Fibroblast of lung (primary cell): ENCODE measurements at regions not wholly inside any gene's neighbourhood (a gene's known extent, or its start where the extent isn't known, plus 50 kb on each side); places are given as distances from the start of the nearest gene placed in this dataset.

Experiments used
- DNase-seq, 2 donors: peaks; one replicate each; pipeline versions ENCODE4 v3.0.0 to v3.0.0-alpha.2; 2010; ENCODE audit warnings: low read depth in 2 of 2
- H2AFZ ChIP-seq: 2 replicates; pipeline ENCODE4 v1.5.1; 2012; ENCODE audit warnings: low read length, control low read depth, inconsistent platforms
- H3K27ac ChIP-seq: 2 replicates; pipeline ENCODE4 v1.5.1; 2011; ENCODE audit warnings: low read length, control low read depth; ENCODE audit not compliant: insufficient read depth
- H3K27me3 ChIP-seq: 2 replicates; pipeline ENCODE4 v1.5.1; 2011; ENCODE audit warnings: mild to moderate bottlenecking, low read length; ENCODE audit not compliant: control insufficient read depth, insufficient read depth
- H3K36me3 ChIP-seq: 2 replicates; pipeline ENCODE4 v1.5.1; 2011; ENCODE audit warnings: low read length; ENCODE audit not compliant: control insufficient read depth, insufficient read depth
- H3K4me1 ChIP-seq: 2 replicates; pipeline ENCODE4 v1.5.1; 2011; ENCODE audit warnings: low read length; ENCODE audit not compliant: control insufficient read depth, insufficient read depth; ENCODE audit errors: extremely low read depth
- H3K4me2 ChIP-seq: 2 replicates; pipeline ENCODE4 v1.5.1; 2011; ENCODE audit warnings: low read length, control low read depth; ENCODE audit not compliant: insufficient read depth; ENCODE audit errors: extremely low read depth
- H3K4me3 ChIP-seq, 4 experiments: fragments of 200-600 bp in 1 of 4; sonication (generic) in 1 of 4; replicated peaks in 1 of 4; 2 replicates each; pipeline ENCODE4 v1.5.1; 2011 to 2016; ENCODE audit warnings: low read length in 4 of 4, low read depth in 3 of 4, mild to moderate bottlenecking in 3 of 4, control low read depth in 2 of 4, inconsistent platforms in 1 of 4, mixed read lengths in 1 of 4; ENCODE audit not compliant: insufficient read depth in 1 of 4; ENCODE audit errors: control extremely low read depth in 1 of 4
- H3K79me2 ChIP-seq: 2 replicates; pipeline ENCODE4 v1.5.1; 2012; ENCODE audit warnings: mild to moderate bottlenecking, low read length, inconsistent platforms; ENCODE audit not compliant: control insufficient read depth, insufficient read depth
- H3K9ac ChIP-seq: 2 replicates; pipeline ENCODE4 v1.5.1; 2011; ENCODE audit warnings: mild to moderate bottlenecking, low read length, control low read depth; ENCODE audit not compliant: insufficient read depth
- H3K9me3 ChIP-seq: 2 replicates; pipeline ENCODE4 v1.5.1; 2012; ENCODE audit warnings: low read depth, low read length; ENCODE audit not compliant: control insufficient read depth, insufficient read depth
- H4K20me1 ChIP-seq: 2 replicates; pipeline ENCODE4 v1.5.1; 2011; ENCODE audit warnings: low read length; ENCODE audit not compliant: control insufficient read depth, insufficient read depth; ENCODE audit errors: extremely low read depth
- EZH2 ChIP-seq: IDR thresholded peaks from 2 replicates; pipeline ENCODE4 v1.5.1; 2012; ENCODE audit warnings: low read length, control low read depth, mild to moderate bottlenecking; ENCODE audit errors: missing control alignments
- TF ChIP-seq, protein P1 (sequence below), 2 donors: IDR thresholded peaks in 1 of 2; conservative IDR thresholded peaks in 1 of 2; 1 replicate in 1 of 2; 2 replicates in 1 of 2; pipeline ENCODE4 v1.5.1; 2011 to 2012; ENCODE audit warnings: low read length in 2 of 2, control low read depth in 1 of 2, inconsistent platforms in 1 of 2, low read depth in 1 of 2, mild to moderate bottlenecking in 1 of 2

DNA sequence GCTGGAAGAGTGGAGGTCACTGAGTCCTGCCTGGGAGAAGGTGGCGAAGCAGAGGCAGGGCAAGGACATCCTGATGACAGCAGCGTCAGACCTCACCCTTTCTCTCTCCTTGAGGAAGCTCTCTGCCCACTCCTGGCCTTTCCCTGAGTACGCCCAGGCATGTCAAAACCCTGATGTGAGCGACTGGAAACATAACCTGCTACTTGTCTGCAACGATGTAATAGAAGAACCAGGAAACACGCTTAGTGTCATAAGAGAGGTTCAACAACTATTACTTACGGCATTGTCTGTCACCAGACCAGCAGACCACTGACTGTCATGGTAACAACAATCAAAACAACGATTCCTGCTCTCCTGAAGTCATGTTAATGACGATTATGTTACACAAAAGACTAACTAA, 152.4 kb downstream of the ACTL7B start:
- Histone ChIP-seq H4K20me1 (no peaks in the 10 kb centered on the region), H3K9me3 (no peaks in the 10 kb centered on the region), H3K4me3 (no peak overlapping the region), H2AFZ (no peak overlapping the region), H3K9ac (no peak overlapping the region), H3K27me3 (no peaks in the 10 kb centered on the region), H3K4me1 (no peaks in the 10 kb centered on the region), H3K27ac (no peak overlapping the region), H3K79me2 (no peaks in the 10 kb centered on the region), H3K4me2 (no peak overlapping the region), H3K36me3 (no peaks in the 10 kb centered on the region)
- DNase-seq: no peak
- TF ChIP-seq EZH2: no peak
- TF ChIP-seq, protein P1, sequence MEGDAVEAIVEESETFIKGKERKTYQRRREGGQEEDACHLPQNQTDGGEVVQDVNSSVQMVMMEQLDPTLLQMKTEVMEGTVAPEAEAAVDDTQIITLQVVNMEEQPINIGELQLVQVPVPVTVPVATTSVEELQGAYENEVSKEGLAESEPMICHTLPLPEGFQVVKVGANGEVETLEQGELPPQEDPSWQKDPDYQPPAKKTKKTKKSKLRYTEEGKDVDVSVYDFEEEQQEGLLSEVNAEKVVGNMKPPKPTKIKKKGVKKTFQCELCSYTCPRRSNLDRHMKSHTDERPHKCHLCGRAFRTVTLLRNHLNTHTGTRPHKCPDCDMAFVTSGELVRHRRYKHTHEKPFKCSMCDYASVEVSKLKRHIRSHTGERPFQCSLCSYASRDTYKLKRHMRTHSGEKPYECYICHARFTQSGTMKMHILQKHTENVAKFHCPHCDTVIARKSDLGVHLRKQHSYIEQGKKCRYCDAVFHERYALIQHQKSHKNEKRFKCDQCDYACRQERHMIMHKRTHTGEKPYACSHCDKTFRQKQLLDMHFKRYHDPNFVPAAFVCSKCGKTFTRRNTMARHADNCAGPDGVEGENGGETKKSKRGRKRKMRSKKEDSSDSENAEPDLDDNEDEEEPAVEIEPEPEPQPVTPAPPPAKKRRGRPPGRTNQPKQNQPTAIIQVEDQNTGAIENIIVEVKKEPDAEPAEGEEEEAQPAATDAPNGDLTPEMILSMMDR (conservative IDR thresholded peaks at IDR 0.05 in 1 of 2, IDR thresholded peaks at IDR 0.05 in 1 of 2; ENCODE audit: low read depth in 1 of 2, low read length in 2 of 2): no peak

- Histone ChIP-seq H3K4me2 (no peak overlapping the region), H3K36me3 (no peaks in the 10 kb centered on the region), H3K27me3 (no peaks in the 10 kb centered on the region), H2AFZ (no peak overlapping the region), H3K4me3 (no peak overlapping the region), H3K27ac (no peak overlapping the region), H4K20me1 (no peaks in the 10 kb centered on the region), H3K9me3 (no peaks in the 10 kb centered on the region), H3K79me2 (no peaks in the 10 kb centered on the region), H3K4me1 (no peaks in the 10 kb centered on the region), H3K9ac (no peak overlapping the region)
- no peak for DNase-seq
- TF ChIP-seq, protein P1 (conservative IDR thresholded peaks at IDR 0.05 in 1 of 2, IDR thresholded peaks at IDR 0.05 in 1 of 2; ENCODE audit: low read depth in 1 of 2, low read length in 2 of 2): no peak
- no peak for TF ChIP-seq EZH2
Measured at GRCh38 chr9:108702681-108703080, 153.1 kb downstream of the ACTL7B start.

DNA sequence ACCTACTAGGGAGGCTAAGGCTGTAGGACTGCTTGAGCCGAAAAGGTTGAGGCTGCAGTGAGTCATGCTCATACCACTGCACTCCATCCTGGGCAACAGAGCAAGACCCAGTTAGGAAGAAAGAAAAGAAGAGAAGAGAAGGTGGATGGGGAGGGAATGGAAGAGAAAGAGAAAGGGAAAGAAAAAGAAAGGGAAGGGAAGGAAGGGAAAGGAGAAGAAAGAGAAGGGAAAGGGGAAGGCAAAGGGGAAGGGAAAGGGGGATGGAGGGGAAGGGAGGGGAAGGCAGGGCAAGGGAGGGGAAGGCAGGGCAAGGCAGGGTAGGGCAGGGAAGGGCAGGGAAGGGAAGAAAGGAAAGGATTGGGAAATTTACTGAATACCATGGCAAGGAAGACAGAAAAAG, 157.0 kb downstream of the ACTL7B start:
- no peaks in the 10 kb centered on the region for H3K9me3 ChIP-seq
- no peaks in the 10 kb centered on the region for H4K20me1 ChIP-seq
- H3K27ac ChIP-seq: no peak overlapping the region
- no peak overlapping the region for H3K4me3 ChIP-seq
- H3K4me2 ChIP-seq: no peak overlapping the region
- H3K9ac ChIP-seq: no peak overlapping the region
- no peaks in the 10 kb centered on the region for H3K79me2 ChIP-seq
- H3K27me3 ChIP-seq: no peaks in the 10 kb centered on the region
- no peak for DNase-seq
- no peak overlapping the region for H2AFZ ChIP-seq
- H3K36me3 ChIP-seq: no peaks in the 10 kb centered on the region
- TF ChIP-seq, protein P1 (conservative IDR thresholded peaks at IDR 0.05 in 1 of 2, IDR thresholded peaks at IDR 0.05 in 1 of 2; ENCODE audit: low read depth in 1 of 2, low read length in 2 of 2): no peak
- TF ChIP-seq EZH2: no peak
- no peaks in the 10 kb centered on the region for H3K4me1 ChIP-seq
